Right cardiac atrium (tissue), 5 donors: ENCODE measurements at regions not wholly inside any gene's neighbourhood (a gene's known extent, or its start where the extent isn't known, plus 50 kb on each side); places are given as distances from the start of the nearest gene placed in this dataset.
A peak's percentile ranks its signal among the peaks of the same experiment; 100 is the strongest.

Source experiments
- ATAC-seq, 2 donors: fragments of 200-7000 bp; cut with Tn5 transposase; one replicate each; pipeline versions ENCODE4 v1.8.0 to v1.9.1; 2020; ENCODE audit warnings: moderate library complexity in 2 of 2, mild to moderate bottlenecking in 1 of 2
- DNase-seq, 3 donors: peaks; one replicate each; pipeline ENCODE4 v3.0.0-alpha.2; 2020
- H3K27ac ChIP-seq: one replicate; pipeline ENCODE4 v1.5.1; 2013; ENCODE audit warnings: mild to moderate bottlenecking, low read length, control low read depth, moderate library complexity
- H3K27me3 ChIP-seq: one replicate; pipeline ENCODE4 v1.6.1; 2013; ENCODE audit not compliant: control insufficient read depth, insufficient read depth
- H3K4me1 ChIP-seq: one replicate; pipeline ENCODE4 v1.6.1; 2013; ENCODE audit warnings: low read length; ENCODE audit not compliant: control insufficient read depth, insufficient read depth
- H3K4me3 ChIP-seq: one replicate; pipeline ENCODE4 v1.5.1; 2013; ENCODE audit warnings: low read length, control low read depth
- H3K9me3 ChIP-seq: one replicate; pipeline ENCODE4 v1.6.1; 2013; ENCODE audit warnings: low read length; ENCODE audit not compliant: control insufficient read depth
- WGBS: extraction: QIAGEN DNeasy Blood & Tissue Kit; methylation state at CpG from one replicate; pipeline ENCODE4 v1.1.7; 2013; 5-methylcytosine and 5-hydroxymethylcytosine counted together
- intact Hi-C, 4 donors: fragments of 100-400 bp; cut with DNase I; formaldehyde crosslinking; loops; one replicate each; pipeline versions ENCODE4 v1.11.0 to v1.14.0; 2022 to 2023
- donor health status: healthy with polysubstance abuse.
- donor health status: DM: no; HTN: yes; CAD: no.
- donor health status: DM: no; HTN: no; CAD: no.
- donor health status: DM: no; HTN: yes; CAD: no; lungs with severe emphysema.
- donor health status: DM: yes; HTN: yes; CAD: no.

- intact Hi-C loops = no loop called here
- Histone ChIP-seq H3K4me1 (no peaks in the 10 kb centered on the region), H3K27ac (no peak overlapping the region), H3K4me3 (no peak overlapping the region), H3K9me3 (no peaks in the 10 kb centered on the region), H3K27me3 (no peaks in the 10 kb centered on the region)
- DNase-seq (no peak), ATAC-seq (no peak)
- 81% methylated on average over 4 of the region's 4 CpGs for WGBS
Observed at GRCh38 chr1:239884796-239885195, 206.9 kb upstream of the FMN2 start.

- DNase-seq = no peak
- intact Hi-C loops = no loop called here
- 60% methylated on average over 5 of the region's 5 CpGs for WGBS
Observed at GRCh38 chr1:239886266-239886665, 205.4 kb upstream of the FMN2 start.

GRCh38 chr1:239888639-239889038, 203.0 kb upstream of the FMN2 start:
- Histone ChIP-seq H3K4me3 (no peak overlapping the region), H3K4me1 (no peaks in the 10 kb centered on the region), H3K9me3 (no peaks in the 10 kb centered on the region), H3K27me3 (no peaks in the 10 kb centered on the region), H3K27ac (no peak overlapping the region)
- WGBS = 86% methylated on average over 4 of the region's 4 CpGs
- intact Hi-C loops = no loop called here
- ATAC-seq (no peak), DNase-seq (no peak)

More at GRCh38 chr1:239886266-239886665, 205.4 kb upstream of the FMN2 start:
- no peak overlapping the region for H3K27ac ChIP-seq
- H3K9me3 ChIP-seq = no peaks in the 10 kb centered on the region
- H3K4me3 ChIP-seq = no peak overlapping the region
- ATAC-seq = no peak
- no peaks in the 10 kb centered on the region for H3K27me3 ChIP-seq
- no peaks in the 10 kb centered on the region for H3K4me1 ChIP-seq

- Histone ChIP-seq H3K27me3 (no peaks in the 10 kb centered on the region), H3K27ac (no peak overlapping the region), H3K9me3 (no peaks in the 10 kb centered on the region), H3K4me1 (no peaks in the 10 kb centered on the region), H3K4me3 (no peak overlapping the region)
- ATAC-seq (no peak), DNase-seq (no peak)
- intact Hi-C loops = loop anchor here in 1 of 4 donors (10.0 kb wide), 1 partner anchor 487 kb away; no protein-coding TSS in a partner anchor
- WGBS = 64% methylated on average over 5 of the region's 5 CpGs
Observed at GRCh38 chr1:239891621-239892358, 199.9 kb upstream of the FMN2 start.

GRCh38 chr1:239892602-239893001, 199.1 kb upstream of the FMN2 start:
- H3K4me3 ChIP-seq = no peak overlapping the region
- H3K27me3 ChIP-seq = peaks cover 2% of the 10 kb centered on the region
- ATAC-seq = no peak
- H3K27ac ChIP-seq = no peak overlapping the region
- no peaks in the 10 kb centered on the region for H3K9me3 ChIP-seq
- intact Hi-C loops = loop anchor here in 1 of 4 donors (10.0 kb wide), 1 partner anchor 488 kb away; no protein-coding TSS in a partner anchor
- H3K4me1 ChIP-seq = no peaks in the 10 kb centered on the region
- DNase-seq = no peak

- peaks cover 3% of the 10 kb centered on the region for H3K27me3 ChIP-seq
- 57% methylated on average over 3 of the region's 3 CpGs for WGBS
- no peak overlapping the region for H3K27ac ChIP-seq
- peak in 1 of 2 donors; percentile 47 for ATAC-seq
- no peaks in the 10 kb centered on the region for H3K4me1 ChIP-seq
- DNase-seq = no peak
- no peaks in the 10 kb centered on the region for H3K9me3 ChIP-seq
- intact Hi-C loops = loop anchor here in 1 of 4 donors (10.0 kb wide), 1 partner anchor 488 kb away; no protein-coding TSS in a partner anchor
- no peak overlapping the region for H3K4me3 ChIP-seq
Observed at GRCh38 chr1:239893127-239893731, 198.5 kb upstream of the FMN2 start.

- no peak overlapping the region for H3K4me3 ChIP-seq
- peaks cover 3% of the 10 kb centered on the region for H3K27me3 ChIP-seq
- H3K27ac ChIP-seq = no peak overlapping the region
- DNase-seq = no peak
- no peaks in the 10 kb centered on the region for H3K4me1 ChIP-seq
- 66% methylated on average over 2 of the region's 2 CpGs for WGBS
- no peak for ATAC-seq
- intact Hi-C loops = loop anchor here in 2 of 4 donors (5.0 to 10.0 kb wide), 2 partner anchors 492 to 494 kb away; no protein-coding TSS in a partner anchor
- no peaks in the 10 kb centered on the region for H3K9me3 ChIP-seq
Observed at GRCh38 chr1:239896569-239896968, 195.1 kb upstream of the FMN2 start.

- H3K27me3 ChIP-seq = peaks cover 3% of the 10 kb centered on the region
- H3K4me1 ChIP-seq = no peaks in the 10 kb centered on the region
- ATAC-seq (no peak), DNase-seq (no peak)
- intact Hi-C loops = loop anchor here in 2 of 4 donors (5.0 to 10.0 kb wide), 2 partner anchors 492 to 495 kb away; no protein-coding TSS in a partner anchor
- no peak overlapping the region for H3K27ac ChIP-seq
- H3K4me3 ChIP-seq = no peak overlapping the region
- WGBS = 59% methylated on average over 9 of the region's 9 CpGs
- no peaks in the 10 kb centered on the region for H3K9me3 ChIP-seq
Observed at GRCh38 chr1:239896980-239897379, 194.7 kb upstream of the FMN2 start.

- Histone ChIP-seq H3K27me3 (peaks cover 3% of the 10 kb centered on the region), H3K4me3 (no peak overlapping the region), H3K9me3 (no peaks in the 10 kb centered on the region), H3K27ac (no peak overlapping the region), H3K4me1 (no peaks in the 10 kb centered on the region)
- DNase-seq = no peak
- WGBS = 29% methylated on average over 4 of the region's 4 CpGs
- intact Hi-C loops = loop anchor here in 2 of 4 donors (5.0 to 10.0 kb wide), 2 partner anchors 493 to 495 kb away; no protein-coding TSS in a partner anchor
- ATAC-seq = no peak
Observed at GRCh38 chr1:239897458-239897857, 194.2 kb upstream of the FMN2 start.

GRCh38 chr1:239898062-239898730, 193.5 kb upstream of the FMN2 start:
- Histone ChIP-seq H3K4me1 (no peaks in the 10 kb centered on the region), H3K9me3 (no peaks in the 10 kb centered on the region), H3K27ac (no peak overlapping the region), H3K4me3 (no peak overlapping the region), H3K27me3 (peaks cover 3% of the 10 kb centered on the region)
- ATAC-seq (peak; percentile 89 to 90), DNase-seq (peak; percentile 70 to 84 (median 75))
- 14% methylated on average over 15 of the region's 15 CpGs for WGBS
- intact Hi-C loops = loop anchor here in 2 of 4 donors (5.0 to 10.0 kb wide), 2 partner anchors 493 to 496 kb away; no protein-coding TSS in a partner anchor

- WGBS = 78% methylated on average over 3 of the region's 3 CpGs
- no peaks in the 10 kb centered on the region for H3K4me1 ChIP-seq
- H3K27me3 ChIP-seq = peaks cover 3% of the 10 kb centered on the region
- no peak for DNase-seq
- no peak overlapping the region for H3K4me3 ChIP-seq
- no peak for ATAC-seq
- H3K27ac ChIP-seq = no peak overlapping the region
- intact Hi-C loops = loop anchor here in 2 of 4 donors (5.0 to 10.0 kb wide), 2 partner anchors 495 to 497 kb away; no protein-coding TSS in a partner anchor
- H3K9me3 ChIP-seq = no peaks in the 10 kb centered on the region
Observed at GRCh38 chr1:239899747-239900146, 191.9 kb upstream of the FMN2 start.
